Glutamatergic neuron (in vitro differentiated cells): ENCODE measurements at regions not wholly inside any gene's neighbourhood (a gene's known extent, or its start where the extent isn't known, plus 50 kb on each side); places are given as distances from the start of the nearest gene placed in this dataset.
"Not testable (repeated sequence)": the region's sequence is repeated elsewhere in the genome, so short reads cannot be mapped to it uniquely, and the experiment has no call there.

ENCODE experiments used
- DNase-seq: peaks from one replicate; pipeline ENCODE4 v3.0.0; 2022
- H3K27ac Mint-ChIP-seq: one replicate; pipeline ENCODE4 v1.8.0; 2020; ENCODE audit warnings: mild to moderate bottlenecking, mixed read lengths, inconsistent platforms; ENCODE audit not compliant: unreplicated experiment
- H3K27me3 Mint-ChIP-seq: one replicate; pipeline ENCODE4 v1.8.0; 2020; ENCODE audit warnings: mild to moderate bottlenecking, moderate library complexity, mixed read lengths, inconsistent platforms; ENCODE audit not compliant: unreplicated experiment
- H3K36me3 Mint-ChIP-seq: one replicate; pipeline ENCODE4 v1.8.0; 2020; ENCODE audit warnings: mild to moderate bottlenecking, mixed read lengths, inconsistent platforms; ENCODE audit not compliant: unreplicated experiment
- H3K4me1 Mint-ChIP-seq: one replicate; pipeline ENCODE4 v1.8.0; 2020; ENCODE audit warnings: mild to moderate bottlenecking, low read depth, mixed read lengths, inconsistent platforms; ENCODE audit not compliant: unreplicated experiment
- H3K4me3 Mint-ChIP-seq: one replicate; pipeline ENCODE4 v1.8.0; 2020; ENCODE audit warnings: mild to moderate bottlenecking, mixed read lengths, inconsistent platforms; ENCODE audit not compliant: unreplicated experiment
- H3K9me3 Mint-ChIP-seq: one replicate; pipeline ENCODE4 v1.8.0; 2020; ENCODE audit warnings: mild to moderate bottlenecking, moderate library complexity, mixed read lengths, inconsistent platforms; ENCODE audit not compliant: unreplicated experiment
- CTCF ChIP-seq: fragments of 200-600 bp; sonication (generic); IDR thresholded peaks from one replicate; pipeline ENCODE4 v1.5.0; 2021; ENCODE audit not compliant: partially characterized antibody, unreplicated experiment

GRCh38 chr14:28305938-28306337, 460.6 kb upstream of the FOXG1 start:
- no peak for DNase-seq

GRCh38 chr14:28307506-28307905, 459.1 kb upstream of the FOXG1 start:
- no peak overlapping the region for H3K4me3 Mint-ChIP-seq
- no peak overlapping the region for H3K27ac Mint-ChIP-seq

More at GRCh38 chr14:28305938-28306337, 460.6 kb upstream of the FOXG1 start:
- H3K27ac Mint-ChIP-seq, result no peak overlapping the region
- no peaks in the 10 kb centered on the region for H3K27me3 Mint-ChIP-seq
- H3K9me3 Mint-ChIP-seq, result no peaks in the 10 kb centered on the region
- no peak overlapping the region for H3K4me3 Mint-ChIP-seq
- H3K36me3 Mint-ChIP-seq, result no peaks in the 10 kb centered on the region
- no peaks in the 10 kb centered on the region for H3K4me1 Mint-ChIP-seq
- TF ChIP-seq CTCF, result no peak

GRCh38 chr14:28308734-28309133, 457.9 kb upstream of the FOXG1 start:
- DNase-seq, result no peak
- no peak overlapping the region for H3K4me3 Mint-ChIP-seq
- H3K9me3 Mint-ChIP-seq, result no peaks in the 10 kb centered on the region
- H3K4me1 Mint-ChIP-seq, result no peaks in the 10 kb centered on the region
- no peaks in the 10 kb centered on the region for H3K27me3 Mint-ChIP-seq
- no peaks in the 10 kb centered on the region for H3K36me3 Mint-ChIP-seq
- TF ChIP-seq CTCF, result no peak
- H3K27ac Mint-ChIP-seq, result no peak overlapping the region

More at GRCh38 chr14:28307506-28307905, 459.1 kb upstream of the FOXG1 start:
- no peak for DNase-seq
- no peaks in the 10 kb centered on the region for H3K9me3 Mint-ChIP-seq
- no peak for TF ChIP-seq CTCF
- H3K4me1 Mint-ChIP-seq, result no peaks in the 10 kb centered on the region
- H3K27me3 Mint-ChIP-seq, result no peaks in the 10 kb centered on the region
- H3K36me3 Mint-ChIP-seq, result no peaks in the 10 kb centered on the region

GRCh38 chr14:28317890-28318675, 448.5 kb upstream of the FOXG1 start:
- not testable (repeated sequence) for H3K4me1 Mint-ChIP-seq, H3K4me3 Mint-ChIP-seq, H3K27me3 Mint-ChIP-seq, H3K9me3 Mint-ChIP-seq, H3K27ac Mint-ChIP-seq, DNase-seq, H3K36me3 Mint-ChIP-seq

- H3K4me3 Mint-ChIP-seq, result no peak overlapping the region
- no peak for TF ChIP-seq CTCF
- H3K9me3 Mint-ChIP-seq, result no peaks in the 10 kb centered on the region
- no peak overlapping the region for H3K27ac Mint-ChIP-seq
- no peaks in the 10 kb centered on the region for H3K36me3 Mint-ChIP-seq
- no peak for DNase-seq
- no peaks in the 10 kb centered on the region for H3K4me1 Mint-ChIP-seq
- H3K27me3 Mint-ChIP-seq, result no peaks in the 10 kb centered on the region
These were observed 444.9 kb upstream of the FOXG1 start for GRCh38 chr14:28321475-28322244.
